Tibial nerve (tissue), 4 donors: ENCODE measurements at regions not wholly inside any gene's neighbourhood (a gene's known extent, or its start where the extent isn't known, plus 50 kb on each side); places are given as distances from the start of the nearest gene placed in this dataset.

Experiments used
- CTCF ChIP-seq, 5 experiments: fragments of 200-600 bp in 3 of 5; fragments of 450-650 bp in 2 of 5; sonication (generic) in 3 of 5; IDR thresholded peaks; one replicate each; pipeline ENCODE4 v1.5.1; 2016 to 2019; ENCODE audit warnings: antibody characterized with exemption in 5 of 5, mild to moderate bottlenecking in 3 of 5, moderate library complexity in 2 of 5
- EP300 ChIP-seq, 2 donors: sonication (generic); formaldehyde crosslinking; IDR thresholded peaks; one replicate each; pipeline ENCODE4 v1.6.1; 2017; ENCODE audit warnings: antibody characterized with exemption in 2 of 2, mild to moderate bottlenecking in 1 of 2
- POLR2A ChIP-seq, 2 donors: fragments of 450-650 bp; IDR thresholded peaks; one replicate each; pipeline ENCODE4 v1.6.1; 2017; ENCODE audit warnings: antibody characterized with exemption in 2 of 2, mild to moderate bottlenecking in 2 of 2, moderate library complexity in 2 of 2

GRCh38 chr12:115354007-115354890 is 670.3 kb upstream of the TBX3 start:
- TF ChIP-seq CTCF (IDR thresholded peaks at IDR 0.05) (no peak), POLR2A (IDR thresholded peaks at IDR 0.05) (no peak), EP300 (IDR thresholded peaks at IDR 0.05) (peak in 1 of 2 donors; percentile 55)
